ENCODE measurements at regions not wholly inside any gene's neighbourhood (a gene's known extent, or its start where the extent isn't known, plus 50 kb on each side); places are given as distances from the start of the nearest gene placed in this dataset.
"Not testable (repeated sequence)": the region's sequence is repeated elsewhere in the genome, so short reads cannot be mapped to it uniquely, and the experiment has no call there.

DNA sequence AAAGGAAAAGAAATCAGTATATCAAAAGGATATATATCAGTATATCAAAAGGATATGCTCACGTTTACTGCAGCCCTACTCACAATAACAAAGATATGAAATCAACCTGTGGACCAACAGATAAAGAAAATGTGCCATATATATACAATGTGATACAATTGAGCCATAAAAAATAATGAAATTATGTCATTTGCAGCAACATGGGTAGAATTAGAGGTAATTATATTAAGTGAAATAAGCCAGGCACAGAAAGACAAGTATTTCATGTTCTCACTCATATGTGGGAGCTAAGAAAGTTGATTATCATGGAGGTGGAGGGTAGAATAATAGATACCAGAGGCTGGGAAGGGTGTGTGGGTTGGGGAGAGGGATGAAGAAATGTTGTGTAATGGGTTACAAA is 102.9 kb upstream of the MARCKS start:
- no peak for DNase-seq

DNA sequence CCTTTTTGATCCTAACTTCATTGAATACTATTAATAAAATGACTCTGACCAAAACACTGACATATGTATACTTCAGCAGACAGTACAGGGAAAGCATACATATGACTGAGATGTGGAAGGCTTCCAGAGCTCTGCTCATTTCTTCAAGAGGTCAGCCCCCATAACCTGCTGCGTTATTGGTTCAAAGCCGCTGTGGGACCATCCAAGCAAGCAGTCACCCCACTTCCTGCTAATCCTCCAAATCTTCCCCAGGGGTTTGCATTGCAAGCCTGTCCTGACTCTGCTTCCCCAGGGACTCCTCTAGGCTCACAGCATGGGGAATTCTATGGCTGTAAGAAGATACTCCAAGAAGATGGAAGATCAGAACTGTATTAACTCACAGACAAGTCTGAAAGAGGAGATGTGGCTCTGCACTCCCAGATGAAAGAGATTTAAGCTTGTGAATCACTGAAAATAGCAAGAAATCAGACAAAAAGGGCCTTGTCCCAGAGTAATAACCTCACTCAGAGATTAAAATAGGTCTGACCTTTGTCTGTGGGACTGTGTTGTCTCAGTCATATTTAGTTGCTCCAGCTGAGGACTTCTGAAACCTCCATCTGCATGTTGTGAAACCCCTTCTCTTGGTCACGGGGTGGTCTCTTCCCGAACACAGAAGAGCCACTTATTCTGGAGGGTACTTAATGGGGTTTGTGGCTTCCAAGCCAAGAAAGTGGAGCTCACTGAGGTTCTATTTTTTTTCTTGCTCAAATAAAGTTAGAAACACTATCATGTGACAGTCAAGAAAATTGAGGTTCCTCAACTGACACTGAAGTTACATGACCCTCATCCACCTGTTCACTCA is 101.5 kb upstream of the MARCKS start:
- DNase-seq: no peak

DNA sequence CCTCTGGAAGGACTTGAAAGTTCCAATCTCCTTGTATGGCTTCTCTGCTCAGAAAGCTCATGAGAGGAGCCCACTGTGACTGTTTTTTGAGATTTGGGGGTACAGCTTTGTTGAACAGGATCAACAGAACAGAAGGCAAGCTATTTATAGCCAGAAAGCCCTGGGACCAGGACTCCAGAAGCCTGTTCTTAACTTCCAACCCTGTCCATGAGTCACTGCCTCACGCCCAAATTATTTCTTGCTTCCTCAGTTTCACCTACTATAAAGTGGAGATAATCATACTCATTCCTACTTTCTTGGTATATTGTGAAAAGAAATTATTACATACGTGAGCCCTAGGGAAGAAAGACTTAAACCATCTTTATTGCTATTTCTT is 100.9 kb upstream of the MARCKS start:
- no peak for DNase-seq

DNA sequence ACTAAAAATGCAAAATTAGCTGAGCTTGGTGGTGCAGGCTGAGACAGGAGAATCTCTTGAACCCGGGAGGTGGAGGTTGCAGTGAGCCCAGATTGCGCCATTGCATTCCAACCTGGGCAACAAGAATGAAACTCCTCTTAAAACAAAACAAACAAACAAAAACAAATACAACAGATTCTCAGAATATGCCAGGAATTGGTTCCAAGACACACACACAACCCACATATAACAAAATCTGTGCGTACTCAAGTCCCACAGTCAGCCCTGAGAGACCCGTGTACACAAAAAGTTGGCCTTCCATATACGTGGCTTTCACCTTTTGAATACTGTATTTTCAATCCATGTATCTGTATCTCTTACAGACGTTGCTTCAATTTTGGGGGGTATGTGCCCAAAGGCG is 98.9 kb upstream of the MARCKS start:
- DNase-seq: no peak

DNA sequence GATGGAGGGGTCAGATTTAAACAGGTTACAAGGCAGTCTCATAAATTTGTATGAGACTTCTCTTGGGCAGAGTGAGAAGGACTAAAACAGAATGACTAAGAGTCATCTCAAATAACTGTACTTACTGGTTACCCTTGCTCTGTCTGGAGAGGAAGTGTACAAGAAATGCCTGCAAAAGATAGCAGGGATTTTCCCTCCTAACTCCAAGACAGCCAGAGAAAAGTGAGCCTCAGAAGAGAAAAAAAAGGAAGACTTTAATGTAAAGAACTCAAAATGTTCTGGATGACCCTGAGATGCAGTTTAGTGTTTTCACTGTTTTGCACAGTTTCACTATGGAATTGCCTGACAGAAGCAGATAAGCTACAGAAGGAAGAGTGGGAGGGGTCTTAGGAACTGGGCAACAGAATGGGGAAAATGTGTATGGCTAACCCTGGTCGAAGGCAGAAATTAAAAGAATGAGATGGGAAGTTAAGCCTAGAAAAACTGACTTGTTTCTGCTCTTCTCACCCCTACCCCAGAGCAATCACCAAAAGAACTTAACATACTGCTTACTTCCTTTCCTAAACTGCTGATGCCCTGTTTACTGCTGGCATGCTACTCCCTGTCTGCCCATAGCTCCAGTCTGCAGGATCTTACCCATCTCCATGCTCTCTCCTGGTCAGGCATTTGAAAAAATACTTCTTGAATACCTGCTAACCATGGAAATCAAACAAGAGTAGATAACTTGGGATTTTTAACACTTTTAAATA is 98.1 kb upstream of the MARCKS start:
- DNase-seq: peak in 1 of 2 experiments; percentile 32

DNA sequence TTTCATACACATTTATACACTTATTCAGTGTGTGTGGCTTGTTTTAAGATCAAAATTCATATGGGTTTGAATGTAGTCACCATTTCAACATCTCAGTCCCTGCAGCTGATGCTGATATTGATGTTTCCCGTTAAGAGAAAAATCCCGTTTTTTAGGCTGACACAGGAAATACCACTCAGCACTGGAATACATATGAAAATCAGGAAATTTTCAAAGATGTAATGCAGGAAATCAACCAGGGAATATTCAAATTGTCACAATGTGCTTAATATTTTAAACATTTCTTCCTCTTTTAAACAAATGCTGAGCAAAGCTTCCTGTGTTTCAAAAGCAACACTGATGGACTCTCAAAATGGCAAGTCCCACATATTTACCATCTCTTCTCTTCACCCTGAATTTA is 94.5 kb upstream of the MARCKS start:
- DNase-seq: peak; percentile 15 to 32

DNA sequence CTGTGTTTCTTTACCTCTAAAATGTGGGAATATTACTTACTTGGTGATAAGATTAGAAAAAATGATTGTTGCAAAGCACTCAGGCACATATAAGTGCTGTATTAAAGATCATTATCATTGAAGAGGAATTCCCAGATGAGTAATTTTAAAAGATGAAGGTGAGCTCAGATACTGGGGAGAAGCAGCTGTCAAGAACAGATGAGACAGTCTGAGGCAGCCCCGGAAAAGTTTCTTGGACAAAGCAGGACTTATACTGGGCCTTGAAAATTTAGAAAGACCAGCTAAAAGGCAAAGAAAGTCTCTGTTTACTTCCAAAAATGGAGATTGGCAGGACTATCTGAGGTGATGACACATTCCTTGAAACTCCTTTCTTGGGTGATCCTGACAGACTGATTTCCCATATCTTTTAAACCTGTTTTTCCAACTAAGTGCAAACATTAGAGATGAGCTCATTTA is 93.8 kb upstream of the MARCKS start:
- no peak for DNase-seq

DNA sequence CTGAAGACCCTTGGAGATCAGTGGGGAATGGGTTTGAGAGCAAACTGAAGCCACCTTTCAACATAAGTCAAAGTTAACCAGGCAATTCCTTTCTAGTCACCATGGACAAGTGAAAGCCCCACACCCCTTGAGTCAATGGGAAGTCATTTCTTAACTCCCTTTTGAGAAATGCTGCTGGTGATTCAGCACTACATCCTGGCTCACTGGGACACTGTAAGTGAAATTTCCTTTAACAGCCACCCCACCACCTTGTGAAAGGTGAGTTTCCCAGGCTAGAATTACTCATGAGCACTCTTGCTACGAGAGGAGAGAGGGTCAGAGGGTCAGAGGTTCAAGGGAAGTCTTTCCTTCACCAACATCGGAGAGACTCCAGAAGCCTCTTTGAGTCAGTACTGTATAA is 93.3 kb upstream of the MARCKS start:
- DNase-seq: peak; percentile 83 to 88

DNA sequence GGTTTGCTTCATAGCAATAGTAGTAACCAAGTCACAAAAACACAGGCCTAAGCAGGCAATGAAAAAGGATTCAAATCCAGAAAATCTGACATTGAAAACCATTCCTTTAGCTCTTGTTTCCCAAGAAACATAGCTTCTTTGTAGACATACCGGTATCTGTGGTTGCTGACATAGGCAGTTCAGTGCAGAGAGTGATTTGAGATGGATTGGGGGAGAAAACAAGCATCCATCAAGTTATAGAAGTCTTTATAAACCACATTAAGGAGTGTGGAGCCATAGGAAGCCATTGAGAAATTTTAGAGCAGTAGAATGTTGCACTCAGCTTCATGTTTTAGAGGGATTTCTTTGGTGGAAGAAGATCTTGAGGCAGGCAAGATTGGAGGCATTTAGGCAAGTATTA is 91.2 kb upstream of the MARCKS start:
- no peak for DNase-seq

DNA sequence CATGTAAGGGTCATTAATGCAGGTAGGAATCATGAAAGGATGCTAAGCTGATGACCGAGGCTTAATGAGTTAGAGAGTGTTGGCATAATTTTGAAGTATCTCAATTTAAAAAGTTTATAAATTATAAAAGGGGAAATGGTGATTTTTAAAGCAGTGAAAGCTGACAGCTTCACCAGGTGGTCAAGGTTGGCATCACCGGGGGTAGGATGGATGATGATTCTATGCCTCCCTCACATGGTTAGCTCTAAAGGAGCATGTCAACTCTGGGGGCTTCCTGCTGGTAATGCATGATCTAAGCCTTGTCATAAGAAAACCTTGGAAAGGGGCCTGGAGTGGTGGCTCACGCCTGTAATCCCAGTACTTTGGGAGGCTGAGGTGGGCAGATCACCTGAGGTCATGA is 89.2 kb upstream of the MARCKS start:
- DNase-seq: no peak

DNA sequence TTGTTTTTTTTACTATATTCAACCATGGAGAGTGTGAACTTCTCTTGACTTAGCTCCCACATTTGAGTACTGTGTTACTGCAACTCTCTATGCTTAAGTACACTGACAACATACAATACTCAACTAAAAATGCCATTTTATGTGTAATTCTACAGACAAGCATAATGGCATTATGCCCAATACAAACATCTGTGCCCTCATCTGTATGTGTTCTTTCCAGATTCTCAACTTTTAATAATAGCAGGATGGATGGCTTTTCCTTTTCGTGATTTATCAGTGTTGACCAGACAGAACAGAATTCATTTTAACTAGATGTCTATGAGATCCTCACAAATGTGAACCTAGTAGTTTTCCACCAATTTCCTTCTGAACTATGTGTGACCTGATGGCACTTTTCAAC is 84.2 kb upstream of the MARCKS start:
- DNase-seq: no peak

DNA sequence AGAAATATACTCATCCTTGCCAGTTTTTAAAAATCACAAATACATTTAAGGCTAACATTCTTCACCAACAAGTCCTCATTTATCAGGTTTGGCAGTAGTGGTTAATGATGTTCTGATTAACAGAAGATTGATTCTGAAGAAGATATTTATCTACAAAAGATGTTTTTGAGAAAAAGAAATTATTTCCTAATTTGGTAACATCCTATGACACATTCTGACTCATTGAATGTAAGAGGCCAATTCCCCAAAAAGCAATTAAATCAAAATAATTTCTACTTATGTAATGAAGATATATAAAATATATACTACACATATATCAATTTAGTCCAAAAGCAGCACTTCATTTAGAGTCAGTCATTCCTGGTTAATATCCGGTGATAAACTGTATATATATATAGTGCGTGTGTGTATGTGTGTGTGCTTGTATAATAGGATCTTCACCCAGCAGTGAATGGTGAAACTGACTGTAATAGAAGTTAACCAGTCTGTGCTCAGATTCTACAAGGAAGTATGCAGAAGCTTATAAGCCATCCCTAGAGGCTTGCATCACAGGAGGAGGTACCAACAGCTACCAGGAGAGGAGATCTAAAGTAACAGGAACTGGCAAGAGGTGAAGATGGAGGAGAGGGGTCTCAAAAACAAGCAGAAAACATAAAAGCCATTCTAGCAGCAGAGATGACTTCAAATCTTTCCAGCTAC is 82.9 kb upstream of the MARCKS start:
- DNase-seq: peak; percentile 74 to 76

DNA sequence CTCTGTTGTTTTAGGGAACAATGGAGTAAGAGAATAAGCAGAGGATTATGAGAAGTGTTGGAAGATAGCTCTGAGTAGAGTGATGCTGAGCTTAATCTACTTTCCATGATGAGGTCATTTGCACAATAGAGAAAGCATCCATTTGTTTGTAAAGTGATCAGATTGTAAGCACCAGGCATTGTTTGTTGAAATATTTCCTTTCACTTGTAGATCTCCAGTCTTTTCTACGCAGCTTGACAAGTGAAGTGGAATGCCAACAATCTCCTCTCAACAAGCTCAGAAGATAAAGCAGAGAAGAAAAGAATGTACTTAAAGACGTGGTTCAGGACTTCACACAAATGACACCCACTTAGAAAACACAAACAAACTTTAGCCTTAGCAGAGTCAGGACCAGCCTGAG is 80.1 kb upstream of the MARCKS start:
- no peak for DNase-seq

DNA sequence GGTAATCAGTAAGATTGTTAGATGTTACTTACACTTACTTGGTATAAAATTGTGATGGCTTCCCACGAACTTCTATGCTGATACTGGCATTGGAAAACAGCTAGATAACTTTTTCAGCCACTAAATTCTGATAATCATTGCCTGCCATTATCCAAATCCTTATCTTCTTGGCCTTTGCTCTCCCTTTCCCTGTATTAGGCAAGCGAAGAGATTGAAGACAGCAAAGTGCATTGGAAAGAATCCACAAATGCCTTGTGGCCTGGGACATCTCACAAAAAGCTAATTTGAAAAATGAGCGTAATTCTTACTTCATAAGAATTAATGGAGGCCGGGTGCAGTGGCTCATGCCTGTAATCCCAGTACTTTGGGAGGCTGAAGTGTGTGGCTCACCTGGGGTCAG is 79.5 kb upstream of the MARCKS start:
- DNase-seq: no peak

DNA sequence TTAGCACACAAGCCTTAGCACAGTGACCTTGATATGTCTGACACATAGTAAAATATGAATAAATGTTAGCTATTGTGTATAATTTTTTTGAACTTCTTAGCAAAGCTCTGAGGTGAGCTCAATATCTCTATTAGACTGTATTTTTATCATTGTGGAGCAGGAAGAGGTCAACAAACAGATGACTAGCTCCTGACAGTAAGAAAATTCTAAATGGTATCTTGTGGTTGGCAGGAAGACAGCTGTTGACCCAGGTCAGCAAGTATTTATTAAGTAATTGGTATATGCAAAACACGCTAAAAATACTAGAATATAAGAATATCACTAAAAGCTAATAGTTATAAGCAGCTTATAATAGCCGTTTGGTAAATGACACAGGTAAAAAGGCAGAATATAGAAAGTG is 77.5 kb upstream of the MARCKS start:
- no peak for DNase-seq

DNA sequence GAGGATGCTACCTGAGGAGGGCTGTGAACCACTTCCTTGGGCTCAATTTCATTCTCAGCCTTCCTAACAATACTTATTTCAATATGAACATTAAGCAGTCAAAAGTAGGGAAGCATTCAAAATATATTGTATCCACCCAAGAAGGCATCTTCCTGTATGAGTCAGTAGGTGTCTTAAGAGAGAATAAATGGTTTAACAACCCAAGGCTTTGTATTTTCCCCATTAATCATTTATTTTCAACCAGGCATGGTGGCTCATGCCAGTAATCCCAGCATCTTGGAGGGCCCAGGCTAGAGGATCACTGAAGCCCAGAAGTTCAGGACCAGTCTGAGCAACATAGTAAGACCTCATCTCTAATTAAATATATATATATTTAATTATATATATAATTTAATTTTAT is 74.5 kb upstream of the MARCKS start:
- DNase-seq: no peak

DNA sequence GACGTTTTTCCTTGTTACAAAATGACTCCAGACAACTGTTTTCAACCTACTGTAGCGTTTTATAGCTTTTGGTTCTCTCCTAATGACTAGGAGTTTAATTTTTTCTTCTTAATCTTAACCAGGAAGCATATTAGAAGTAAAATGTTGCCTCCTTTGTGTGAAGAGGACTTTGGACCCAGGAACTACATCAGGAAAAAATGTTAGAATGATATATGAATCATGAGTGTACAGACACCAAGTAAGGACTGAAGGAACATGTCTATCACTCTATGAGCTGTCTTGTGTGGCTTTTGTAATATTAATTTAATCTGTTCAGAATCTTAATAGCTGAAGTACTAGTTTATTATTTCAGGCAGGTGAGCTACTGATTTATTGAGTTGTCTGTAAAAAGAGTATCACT is 71.0 kb upstream of the MARCKS start:
- no peak for DNase-seq

DNA sequence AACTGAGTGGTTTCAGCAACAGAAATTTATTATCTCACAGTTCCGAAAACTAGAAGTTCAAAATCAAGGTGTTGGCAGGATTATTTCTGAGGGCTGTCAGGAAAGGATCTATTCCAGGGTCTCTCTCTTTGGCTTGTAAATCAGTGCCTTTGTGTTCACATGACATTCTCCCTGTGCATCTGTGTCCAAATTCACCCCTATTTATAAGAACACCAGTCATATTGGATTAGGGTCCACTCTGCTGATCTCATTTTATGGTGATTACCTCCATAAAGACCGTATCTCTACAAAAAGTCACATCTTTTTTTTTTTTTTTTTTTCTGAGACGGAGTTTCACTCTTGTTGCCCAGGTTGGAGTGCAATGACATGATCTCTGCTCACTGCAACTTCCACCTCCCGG is 68.6 kb upstream of the MARCKS start:
- DNase-seq: no peak

DNA sequence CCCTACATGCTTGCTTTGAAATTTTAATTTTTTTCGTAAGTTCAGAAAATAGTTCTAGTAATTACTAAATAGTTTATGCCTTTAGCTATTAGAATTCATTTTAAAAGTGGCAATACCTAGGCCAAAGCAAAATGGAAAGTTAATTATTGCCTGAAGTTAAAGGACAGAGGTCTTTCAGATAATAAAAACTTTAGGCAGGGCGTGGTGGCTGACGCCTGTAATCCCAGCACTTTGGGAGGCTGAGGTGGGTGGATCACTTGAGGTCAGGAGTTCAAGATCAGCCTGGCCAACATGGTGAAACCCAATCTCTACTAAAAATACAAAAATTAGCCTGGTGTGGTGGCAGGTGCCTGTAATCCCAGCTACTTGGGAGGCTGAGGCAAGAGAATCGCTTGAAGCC is 65.9 kb upstream of the MARCKS start:
- not testable (repeated sequence) for DNase-seq

DNA sequence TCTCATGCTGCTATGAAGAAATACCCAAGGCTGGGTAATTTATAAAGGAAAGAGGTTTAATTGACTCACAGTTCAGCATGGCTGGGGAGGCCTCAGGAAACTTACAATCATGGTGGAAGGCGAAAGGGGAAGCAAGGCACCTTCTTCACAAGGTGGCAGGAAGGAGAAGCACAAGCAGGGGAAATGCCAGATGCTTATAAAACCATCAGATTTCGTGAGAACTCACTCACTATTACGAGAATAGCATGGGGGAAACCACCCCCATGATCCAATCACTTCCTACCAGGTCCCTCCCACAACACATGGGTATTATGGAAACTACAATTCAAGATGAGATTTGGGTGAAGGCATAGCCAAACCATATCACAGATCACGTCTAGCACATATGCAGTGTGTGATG is 61.8 kb upstream of the MARCKS start:
- not testable (repeated sequence) for DNase-seq

DNA sequence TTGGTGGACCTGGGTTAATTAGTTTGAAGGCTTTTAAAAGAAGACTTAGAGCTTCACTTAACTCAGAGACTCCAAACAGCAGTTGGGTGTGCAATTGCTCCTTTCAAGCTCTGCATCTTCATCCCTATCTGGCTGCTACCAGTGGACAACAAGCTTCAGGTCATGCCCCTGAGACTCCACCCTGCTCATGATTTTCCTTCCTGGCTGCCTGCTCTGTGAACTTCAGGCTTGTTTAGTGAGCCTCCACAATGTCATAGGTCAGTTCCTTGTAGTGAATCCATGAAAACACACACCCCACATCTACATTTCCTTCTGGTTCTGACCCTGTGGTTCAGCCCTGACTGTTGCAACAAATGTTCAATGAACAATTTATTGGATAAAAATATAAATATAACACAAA is 61.1 kb upstream of the MARCKS start:
- DNase-seq: no peak

DNA sequence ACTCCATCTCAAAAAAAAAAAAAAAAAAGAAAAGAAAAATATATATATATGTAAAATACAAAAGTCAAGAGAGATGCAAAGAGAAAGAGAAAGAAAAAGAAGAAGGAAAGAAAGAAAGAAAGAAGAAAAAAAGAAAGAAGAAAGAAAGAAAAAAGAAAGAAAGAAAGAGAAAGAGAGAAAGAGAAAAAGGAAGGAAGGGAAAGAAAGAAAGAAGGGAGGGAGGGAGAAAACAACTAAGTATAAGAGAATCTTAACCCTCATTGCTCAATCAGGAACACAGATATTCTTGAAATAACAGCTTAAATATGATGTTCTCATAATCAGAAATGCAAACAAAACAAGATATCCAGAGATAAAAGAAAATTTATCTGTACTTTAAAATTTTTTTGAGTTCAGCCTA is 54.4 kb upstream of the MARCKS start:
- DNase-seq: no peak

DNA sequence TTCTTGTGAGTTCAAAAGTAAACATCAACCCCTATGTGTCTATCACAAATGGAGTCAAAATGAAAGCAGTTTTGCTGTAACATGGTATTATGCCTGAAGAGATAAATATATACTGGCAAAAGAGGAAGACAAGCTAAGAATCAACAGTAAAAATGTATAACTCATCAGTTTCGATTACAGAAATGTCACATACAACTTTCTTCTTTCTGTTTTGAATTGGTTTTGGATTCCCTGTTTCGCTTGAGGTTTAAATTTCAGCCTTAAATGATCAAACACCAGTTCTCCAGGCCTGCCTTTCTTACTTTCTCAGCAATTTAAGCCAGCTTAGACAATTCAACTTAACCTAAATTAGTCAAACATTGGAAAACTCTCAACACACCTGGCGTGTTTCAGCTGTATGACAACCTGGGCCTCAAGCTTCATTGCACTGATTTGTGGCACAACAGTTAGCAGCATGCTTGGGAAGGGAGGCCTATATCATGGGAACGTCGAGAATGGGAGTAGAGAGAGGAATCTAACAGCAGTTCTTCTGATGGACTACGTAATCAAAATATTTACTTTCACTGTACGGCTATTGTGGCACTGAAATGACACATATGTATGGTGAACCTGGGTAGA is 51.9 kb upstream of the MARCKS start:
- DNase-seq: peak in 1 of 2 experiments; percentile 10

All from AML-193 (cell line).